ENCODE measurements at regions not wholly inside any gene's neighbourhood (a gene's known extent, or its start where the extent isn't known, plus 50 kb on each side); places are given as distances from the start of the nearest gene placed in this dataset.

DNA sequence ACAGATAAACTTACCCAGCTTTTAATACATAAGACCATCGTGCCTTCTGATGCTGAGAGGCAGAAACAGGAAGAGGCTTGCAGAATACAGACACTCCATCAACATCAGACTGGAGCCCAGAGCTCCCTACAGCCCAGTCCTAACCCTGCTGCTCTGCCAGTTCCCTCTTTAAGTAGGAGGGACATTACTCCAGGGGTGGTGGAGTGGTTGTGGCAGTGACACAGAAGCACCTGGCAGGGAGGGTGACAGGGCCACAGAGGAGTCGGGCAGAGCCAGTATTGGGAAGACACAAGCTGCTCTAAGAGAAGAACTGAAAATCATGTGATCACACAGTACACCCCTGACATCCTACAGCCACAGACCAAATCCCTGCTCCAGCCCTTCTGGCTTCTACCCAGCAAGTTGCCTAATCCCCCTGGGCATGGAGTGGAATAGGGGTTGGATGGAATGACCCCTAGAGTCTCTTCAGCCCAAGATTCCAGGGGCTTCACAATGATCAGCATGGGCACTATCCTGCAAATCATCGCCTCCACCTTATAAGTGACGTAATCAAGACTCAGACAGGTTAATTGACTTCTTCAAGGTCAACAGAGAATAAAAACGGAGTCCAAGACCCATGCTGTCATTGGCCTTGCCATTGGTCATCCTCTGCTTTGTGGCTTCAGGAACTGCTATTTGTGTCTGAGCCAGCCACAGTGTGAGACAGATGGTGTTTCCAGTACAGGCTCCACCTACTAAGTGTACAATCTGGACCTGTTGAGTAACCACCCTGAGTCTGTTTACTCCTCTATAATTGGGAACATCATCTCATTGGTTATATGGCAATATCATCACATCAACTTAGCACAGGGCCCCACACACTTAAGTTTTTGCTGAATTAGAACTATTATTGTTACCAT lies 61.1 kb upstream of the ZMIZ1 start:
- TF ChIP-seq CTCF (IDR thresholded peaks at IDR 0.05; ENCODE audit: control extremely low read depth, extremely low read depth, low read depth, missing control alignments): no peak
- ChIA-PET POLR2A (no interaction called here), CTCF (no interaction called here)
- DNase-seq (ENCODE audit: extremely low spot score): no peak

GRCh38 chr10:79009145-79009544 lies 59.6 kb upstream of the ZMIZ1 start:
- CTCF ChIA-PET: no interaction called here
- TF ChIP-seq CTCF (IDR thresholded peaks at IDR 0.05; ENCODE audit: control extremely low read depth, extremely low read depth, low read depth, missing control alignments): no peak
- POLR2A ChIA-PET: no interaction called here
- no peak for DNase-seq (ENCODE audit: extremely low spot score)

DNA sequence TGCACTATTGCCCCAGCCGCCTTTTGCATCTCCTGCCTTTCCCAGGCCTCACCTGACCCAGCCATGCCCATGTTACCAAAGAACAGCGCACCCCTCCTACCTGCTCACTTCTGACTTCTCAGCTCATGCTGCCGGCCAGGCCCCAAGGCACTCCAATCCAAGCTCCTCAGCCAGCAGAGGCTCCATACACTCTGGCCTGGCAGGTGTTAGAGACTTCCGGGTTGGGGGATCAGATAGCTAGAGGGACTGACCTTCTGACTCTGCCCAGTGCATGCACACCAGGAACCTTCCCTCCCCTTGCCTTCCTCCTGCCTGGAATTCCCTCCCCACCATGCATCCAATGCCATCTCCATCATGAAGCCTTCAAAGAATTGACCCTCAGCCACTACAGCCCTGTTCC lies 56.2 kb upstream of the ZMIZ1 start:
- CTCF ChIA-PET: interaction anchor here (1.2 kb wide), 1 partner anchor 11 kb away, joined by 4 read pairs; no protein-coding TSS in a partner anchor

GRCh38 chr10:79013406-79013987 lies 55.3 kb upstream of the ZMIZ1 start:
- no peak for TF ChIP-seq CTCF (IDR thresholded peaks at IDR 0.05; ENCODE audit: control extremely low read depth, extremely low read depth, low read depth, missing control alignments)
- no peak for DNase-seq (ENCODE audit: extremely low spot score)
- CTCF ChIA-PET: interaction anchor here (1.2 kb wide), 1 partner anchor 10 kb away, joined by 4 read pairs; no protein-coding TSS in a partner anchor
- POLR2A ChIA-PET: no interaction called here

More for the DNA sequence above, 56.2 kb upstream of the ZMIZ1 start:
- DNase-seq (ENCODE audit: extremely low spot score): no peak
- POLR2A ChIA-PET: no interaction called here
- TF ChIP-seq CTCF (IDR thresholded peaks at IDR 0.05; ENCODE audit: control extremely low read depth, extremely low read depth, low read depth, missing control alignments): no peak

GRCh38 chr10:79014796-79015195 lies 54.0 kb upstream of the ZMIZ1 start:
- ChIA-PET CTCF (interaction anchor here (1.0 to 2.0 kb wide), 4 partner anchors 10 to 164 kb away, joined by 3 to 7 read pairs (median 4); no protein-coding TSS in a partner anchor), POLR2A (no interaction called here)
- no peak for TF ChIP-seq CTCF (IDR thresholded peaks at IDR 0.05; ENCODE audit: control extremely low read depth, extremely low read depth, low read depth, missing control alignments)
- DNase-seq (ENCODE audit: extremely low spot score): no peak

DNA sequence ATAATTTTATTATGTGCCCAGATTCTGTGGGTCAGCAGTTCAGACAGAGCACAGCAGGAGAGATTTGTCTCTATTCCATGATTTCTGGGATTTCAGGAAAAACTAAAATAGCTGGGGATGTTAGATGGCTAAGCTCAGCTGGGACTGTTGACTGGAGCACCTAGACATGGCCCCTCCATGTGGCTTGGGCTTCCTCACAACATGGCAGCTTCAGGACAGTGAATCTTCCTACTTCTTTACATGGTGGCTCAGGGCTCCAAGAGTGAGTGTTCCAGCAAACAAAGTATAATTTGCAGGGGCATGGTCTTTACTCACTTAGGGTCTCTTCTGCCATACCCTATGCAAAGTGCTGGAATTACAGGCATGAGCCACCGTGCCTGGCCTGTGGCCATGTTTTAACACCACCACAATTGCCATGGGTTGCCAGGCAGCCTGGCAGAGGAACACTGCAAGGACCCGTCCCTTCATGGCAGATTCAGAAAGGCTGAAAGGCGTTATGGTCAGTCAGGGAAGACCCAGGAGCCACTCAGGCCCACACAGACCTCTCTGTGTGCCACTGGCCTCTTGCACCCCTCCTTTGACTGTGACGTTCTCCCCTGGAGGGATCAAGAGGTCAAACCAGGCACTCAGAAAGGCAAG lies 50.8 kb upstream of the ZMIZ1 start:
- TF ChIP-seq CTCF (IDR thresholded peaks at IDR 0.05; ENCODE audit: control extremely low read depth, extremely low read depth, low read depth, missing control alignments): no peak
- CTCF ChIA-PET: no interaction called here
- POLR2A ChIA-PET: no interaction called here
- no peak for DNase-seq (ENCODE audit: extremely low spot score)

Measured in GM10248 (cell line).